Mucosa of descending colon (tissue), 3 donors: ENCODE measurements at regions not wholly inside any gene's neighbourhood (a gene's known extent, or its start where the extent isn't known, plus 50 kb on each side); places are given as distances from the start of the nearest gene placed in this dataset.

Experiments used
- ATAC-seq: fragments of 200-7000 bp; cut with Tn5 transposase; one replicate; pipeline ENCODE4 v1.9.1; 2020; ENCODE audit warnings: mild to moderate bottlenecking, moderate library complexity
- DNase-seq, 3 donors: peaks; one replicate each; pipeline ENCODE4 v3.0.0-alpha.2; 2020
- H3K36me3 ChIP-seq: fragments of 200-600 bp; one replicate; pipeline ENCODE4 v1.8.0; 2021; ENCODE audit warnings: low read depth, mild to moderate bottlenecking
- H3K4me1 ChIP-seq: fragments of 200-600 bp; one replicate; pipeline ENCODE4 v1.8.0; 2021; ENCODE audit warnings: low read depth, mild to moderate bottlenecking
- H3K4me3 ChIP-seq: fragments of 200-600 bp; one replicate; pipeline ENCODE4 v1.8.0; 2021; ENCODE audit warnings: mild to moderate bottlenecking
- H3K9me3 ChIP-seq: fragments of 200-600 bp; one replicate; pipeline ENCODE4 v1.8.0; 2021; ENCODE audit warnings: mild to moderate bottlenecking
- CTCF ChIP-seq: fragments of 200-600 bp; IDR thresholded peaks from one replicate; pipeline ENCODE4 v1.8.0; 2022; ENCODE audit warnings: antibody characterized with exemption, mild to moderate bottlenecking
- intact Hi-C, 2 donors: fragments of 100-400 bp; cut with DNase I in 1 of 2; cut with micrococcal nuclease in 1 of 2; formaldehyde crosslinking; loops; one replicate each; pipeline versions ENCODE4 v1.11.0 to v1.11.1; 2022; cut with DNase I, micrococcal nuclease
- donor health status: DM: no; HTN: no; CAD: no; lungs with moderate emphysema.
- donor health status: DM: no; HTN: no; CAD: no.
- donor health status: DM: no; HTN: yes; CAD: no.

GRCh38 chr5:36519881-36520280 lies 86.5 kb upstream of the SLC1A3 start:
- no peak for TF ChIP-seq CTCF
- intact Hi-C loops = no loop called here
- DNase-seq = no peak
- H3K4me3 ChIP-seq = no peak overlapping the region
- H3K4me1 ChIP-seq = no peaks in the 10 kb centered on the region
- no peak for ATAC-seq
- no peaks in the 10 kb centered on the region for H3K9me3 ChIP-seq
- no peaks in the 10 kb centered on the region for H3K36me3 ChIP-seq

- H3K4me1 ChIP-seq = no peaks in the 10 kb centered on the region
- H3K4me3 ChIP-seq = no peak overlapping the region
Measured at GRCh38 chr5:36521219-36521618, 85.2 kb upstream of the SLC1A3 start.

GRCh38 chr5:36521838-36522745 lies 84.3 kb upstream of the SLC1A3 start:
- intact Hi-C loops = no loop called here
- no peaks in the 10 kb centered on the region for H3K4me1 ChIP-seq

More at GRCh38 chr5:36521219-36521618, 85.2 kb upstream of the SLC1A3 start:
- intact Hi-C loops = no loop called here
- no peak for ATAC-seq
- H3K36me3 ChIP-seq = no peaks in the 10 kb centered on the region
- no peaks in the 10 kb centered on the region for H3K9me3 ChIP-seq
- no peak for TF ChIP-seq CTCF
- no peak for DNase-seq

GRCh38 chr5:36522746-36523065 lies 83.7 kb upstream of the SLC1A3 start:
- ATAC-seq = no peak
- Histone ChIP-seq H3K4me1 (no peaks in the 10 kb centered on the region), H3K36me3 (no peaks in the 10 kb centered on the region), H3K9me3 (no peaks in the 10 kb centered on the region), H3K4me3 (no peak overlapping the region)
- TF ChIP-seq CTCF = no peak
- intact Hi-C loops = no loop called here
- no peak for DNase-seq

More at GRCh38 chr5:36521838-36522745, 84.3 kb upstream of the SLC1A3 start:
- Histone ChIP-seq H3K36me3 (no peaks in the 10 kb centered on the region), H3K9me3 (no peaks in the 10 kb centered on the region), H3K4me3 (no peak overlapping the region)
- no peak for ATAC-seq
- no peak for DNase-seq
- no peak for TF ChIP-seq CTCF

- Histone ChIP-seq H3K36me3 (no peaks in the 10 kb centered on the region), H3K4me3 (no peak overlapping the region), H3K4me1 (no peaks in the 10 kb centered on the region), H3K9me3 (no peaks in the 10 kb centered on the region)
- intact Hi-C loops = no loop called here
- ATAC-seq (no peak), DNase-seq (no peak)
- no peak for TF ChIP-seq CTCF
Measured at GRCh38 chr5:36523450-36523849, 83.0 kb upstream of the SLC1A3 start.
